K562 (cell line): ENCODE measurements at regions not wholly inside any gene's neighbourhood (a gene's known extent, or its start where the extent isn't known, plus 50 kb on each side); places are given as distances from the start of the nearest gene placed in this dataset.

Experiments used
- FOXP1 ChIP-seq: sonication (generic); formaldehyde crosslinking; IDR thresholded peaks from 2 replicates; pipeline ENCODE4 v1.8.0; 2022; ENCODE audit warnings: mild to moderate bottlenecking, missing genetic modification reagents
- GABPB1 ChIP-seq: sonication (generic); formaldehyde crosslinking; IDR thresholded peaks from 2 replicates; pipeline ENCODE4 v1.8.0; 2022; ENCODE audit warnings: mild to moderate bottlenecking, missing genetic modification reagents
- HDAC6 ChIP-seq: IDR thresholded peaks from 2 replicates; pipeline ENCODE4 v1.6.1; 2012; ENCODE audit warnings: low read depth, mild to moderate bottlenecking, control low read depth, inconsistent platforms, low read length, moderate library complexity
- SPI1 ChIP-seq: IDR thresholded peaks from 2 replicates; pipeline ENCODE4 v1.6.1; 2011; ENCODE audit warnings: low read depth, low read length, control low read depth, borderline replicate concordance
- TOE1 ChIP-seq, 2 experiments: fragments of 450-650 bp in 1 of 2; sonication (generic) in 1 of 2; formaldehyde crosslinking in 1 of 2; IDR thresholded peaks; 2 replicates each; pipeline versions ENCODE4 v1.7.1 to v1.8.0; 2016 to 2022; ENCODE audit warnings: borderline replicate concordance in 2 of 2, mild to moderate bottlenecking in 2 of 2, antibody characterized with exemption in 1 of 2, inconsistent platforms in 1 of 2, low read depth in 1 of 2, missing genetic modification reagents in 1 of 2, moderate library complexity in 1 of 2
- TF ChIP-seq, protein P1 (sequence below): fragments of 250-450 bp; sonication (Bioruptor Pico); IDR thresholded peaks from 2 replicates; pipeline ENCODE4 v1.9.0; 2021; ENCODE audit warnings: mild to moderate bottlenecking
- TF ChIP-seq, protein P2 (sequence below), 3 experiments: IDR thresholded peaks in 2 of 3; conservative IDR thresholded peaks in 1 of 3; 2 replicates each; pipeline ENCODE4 v1.5.1; 2011 to 2012; ENCODE audit warnings: low read length in 3 of 3, mild to moderate bottlenecking in 3 of 3, control low read depth in 2 of 3, improper control_type of control experiment in 1 of 3, inconsistent platforms in 1 of 3, low read depth in 1 of 3, mixed read lengths in 1 of 3, moderate library complexity in 1 of 3; ENCODE audit not compliant: insufficient read depth in 2 of 3

DNA sequence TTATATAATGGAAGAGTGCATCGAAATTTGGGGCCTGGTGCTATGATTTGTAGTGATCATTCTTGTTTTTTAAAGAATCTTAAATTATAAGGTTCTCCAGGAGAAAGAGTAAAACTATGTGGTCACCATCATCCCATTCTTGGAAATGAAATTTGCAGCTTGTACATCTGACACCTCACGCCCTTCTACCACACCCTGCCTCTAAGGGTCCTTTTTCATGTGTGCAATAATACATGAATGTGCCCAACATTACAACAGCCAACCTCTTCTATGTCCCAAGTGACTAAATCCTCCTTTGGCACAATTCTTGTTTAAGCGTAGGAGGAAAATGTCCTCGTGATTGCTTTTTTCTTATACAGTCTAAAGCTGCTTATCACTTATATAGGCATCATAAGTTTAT is 636.5 kb upstream of the NOVA1 start:
- no peak for TF ChIP-seq SPI1
- TF ChIP-seq TOE1 (IDR thresholded peaks at IDR 0.05; ENCODE audit: borderline replicate concordance): no peak
- no peak for TF ChIP-seq TOE1 (CRISPR knock-in tag; IDR thresholded peaks at IDR 0.05; ENCODE audit: borderline replicate concordance, low read depth)
- TF ChIP-seq, protein P1, sequence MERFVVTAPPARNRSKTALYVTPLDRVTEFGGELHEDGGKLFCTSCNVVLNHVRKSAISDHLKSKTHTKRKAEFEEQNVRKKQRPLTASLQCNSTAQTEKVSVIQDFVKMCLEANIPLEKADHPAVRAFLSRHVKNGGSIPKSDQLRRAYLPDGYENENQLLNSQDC (CRISPR knock-in tag): no peak
- TF ChIP-seq FOXP1: no peak
- no peak for TF ChIP-seq GABPB1 (CRISPR knock-in tag)
- no peak for TF ChIP-seq HDAC6
- TF ChIP-seq, protein P2, sequence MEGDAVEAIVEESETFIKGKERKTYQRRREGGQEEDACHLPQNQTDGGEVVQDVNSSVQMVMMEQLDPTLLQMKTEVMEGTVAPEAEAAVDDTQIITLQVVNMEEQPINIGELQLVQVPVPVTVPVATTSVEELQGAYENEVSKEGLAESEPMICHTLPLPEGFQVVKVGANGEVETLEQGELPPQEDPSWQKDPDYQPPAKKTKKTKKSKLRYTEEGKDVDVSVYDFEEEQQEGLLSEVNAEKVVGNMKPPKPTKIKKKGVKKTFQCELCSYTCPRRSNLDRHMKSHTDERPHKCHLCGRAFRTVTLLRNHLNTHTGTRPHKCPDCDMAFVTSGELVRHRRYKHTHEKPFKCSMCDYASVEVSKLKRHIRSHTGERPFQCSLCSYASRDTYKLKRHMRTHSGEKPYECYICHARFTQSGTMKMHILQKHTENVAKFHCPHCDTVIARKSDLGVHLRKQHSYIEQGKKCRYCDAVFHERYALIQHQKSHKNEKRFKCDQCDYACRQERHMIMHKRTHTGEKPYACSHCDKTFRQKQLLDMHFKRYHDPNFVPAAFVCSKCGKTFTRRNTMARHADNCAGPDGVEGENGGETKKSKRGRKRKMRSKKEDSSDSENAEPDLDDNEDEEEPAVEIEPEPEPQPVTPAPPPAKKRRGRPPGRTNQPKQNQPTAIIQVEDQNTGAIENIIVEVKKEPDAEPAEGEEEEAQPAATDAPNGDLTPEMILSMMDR (IDR thresholded peaks at IDR 0.05 in 2 of 3, conservative IDR thresholded peaks at IDR 0.05 in 1 of 3; ENCODE audit: insufficient read depth in 2 of 3, low read depth in 1 of 3, low read length in 3 of 3): no peak
